Lower lobe of right lung (tissue), 2 donors: ENCODE measurements at regions not wholly inside any gene's neighbourhood (a gene's known extent, or its start where the extent isn't known, plus 50 kb on each side); places are given as distances from the start of the nearest gene placed in this dataset.

Source experiments
- ATAC-seq, 2 donors: fragments of 200-7000 bp; cut with Tn5 transposase; one replicate each; pipeline ENCODE4 v1.9.1; 2020 to 2022; ENCODE audit warnings: mild to moderate bottlenecking in 2 of 2, moderate library complexity in 2 of 2
- DNase-seq: peaks from one replicate; pipeline ENCODE4 v3.0.0-alpha.2; 2020
- H3K27ac ChIP-seq: fragments of 200-600 bp; one replicate; pipeline ENCODE4 v1.8.0; 2022
- H3K27me3 ChIP-seq: fragments of 200-600 bp; one replicate; pipeline ENCODE4 v1.8.0; 2022; ENCODE audit warnings: low read depth
- H3K36me3 ChIP-seq: fragments of 200-600 bp; one replicate; pipeline ENCODE4 v1.8.0; 2022; ENCODE audit warnings: mild to moderate bottlenecking
- H3K4me1 ChIP-seq: fragments of 200-600 bp; one replicate; pipeline ENCODE4 v1.8.0; 2022
- H3K4me3 ChIP-seq: fragments of 200-600 bp; one replicate; pipeline ENCODE4 v1.8.0; 2022; ENCODE audit warnings: mild to moderate bottlenecking
- H3K9me3 ChIP-seq: fragments of 200-600 bp; one replicate; pipeline ENCODE4 v1.8.0; 2022
- intact Hi-C: fragments of 100-400 bp; cut with DNase I; formaldehyde crosslinking; loops from one replicate; pipeline ENCODE4 v1.11.0; 2022
- TF ChIP-seq, protein P1 (sequence below): fragments of 200-600 bp; IDR thresholded peaks from one replicate; pipeline ENCODE4 v1.8.0; 2022; ENCODE audit warnings: antibody characterized with exemption, mild to moderate bottlenecking
- donor health status: DM: no; HTN: yes; CAD: no; lungs with severe emphysema.

DNA sequence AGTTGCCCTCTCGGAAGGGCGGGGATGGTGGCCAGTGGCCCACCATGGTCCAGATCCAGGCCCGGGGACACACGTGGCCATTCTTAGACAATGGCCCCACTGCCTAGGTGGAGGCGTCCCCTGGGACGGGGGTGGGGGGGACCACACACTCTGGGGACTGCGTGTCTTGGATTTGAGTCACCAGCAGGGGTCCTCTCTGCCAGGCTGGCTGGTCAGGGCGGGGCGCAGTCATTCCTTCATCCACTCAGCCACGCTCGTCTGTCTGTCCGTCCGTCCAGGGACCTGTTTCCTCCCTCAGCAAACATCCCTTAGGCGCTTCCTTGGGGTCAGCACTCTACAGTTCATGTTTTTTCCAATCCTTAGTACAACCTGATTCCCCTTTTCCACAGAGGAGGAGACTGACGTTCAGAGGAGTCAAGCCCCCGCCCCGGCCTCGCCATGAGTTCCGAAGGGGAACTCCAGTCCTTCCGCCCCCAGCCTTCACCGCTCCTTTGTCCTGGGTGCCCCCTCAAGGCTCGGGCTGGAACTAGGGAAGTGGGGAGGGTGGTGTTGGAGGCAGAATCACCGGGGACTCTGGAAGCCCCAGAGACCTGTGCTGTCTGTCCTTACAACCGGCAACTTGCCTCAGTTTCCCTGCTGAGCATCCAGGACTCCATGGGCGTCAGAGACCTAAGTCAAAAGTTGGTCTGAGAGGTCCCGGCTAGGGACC, 276.6 kb upstream of the MVB12B start:
- no peaks in the 10 kb centered on the region for H3K4me1 ChIP-seq
- intact Hi-C loops, result no loop called here

DNA sequence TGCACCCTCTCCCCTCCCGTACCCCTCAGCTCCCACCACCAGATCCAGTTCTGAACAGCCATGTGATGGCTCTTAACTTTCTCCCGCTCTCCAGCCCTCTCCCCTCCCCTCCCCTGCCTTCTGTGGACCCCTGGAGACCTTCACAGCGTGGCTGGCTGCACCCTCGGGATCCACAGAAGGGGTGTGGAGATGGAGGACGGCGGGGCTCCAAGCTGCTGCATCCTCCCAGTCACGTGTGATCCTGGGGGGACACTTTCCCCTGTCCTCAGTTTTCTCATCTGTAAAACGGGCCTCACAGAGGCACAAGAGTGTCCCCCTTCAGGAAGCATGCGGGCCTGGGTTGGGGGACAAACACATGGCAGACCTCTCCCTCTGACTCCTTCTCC, 276.0 kb upstream of the MVB12B start:
- peaks cover 27% of the 10 kb centered on the region for H3K27me3 ChIP-seq
- intact Hi-C loops, result no loop called here
- ATAC-seq (no peak), DNase-seq (no peak)
- TF ChIP-seq, protein P1, sequence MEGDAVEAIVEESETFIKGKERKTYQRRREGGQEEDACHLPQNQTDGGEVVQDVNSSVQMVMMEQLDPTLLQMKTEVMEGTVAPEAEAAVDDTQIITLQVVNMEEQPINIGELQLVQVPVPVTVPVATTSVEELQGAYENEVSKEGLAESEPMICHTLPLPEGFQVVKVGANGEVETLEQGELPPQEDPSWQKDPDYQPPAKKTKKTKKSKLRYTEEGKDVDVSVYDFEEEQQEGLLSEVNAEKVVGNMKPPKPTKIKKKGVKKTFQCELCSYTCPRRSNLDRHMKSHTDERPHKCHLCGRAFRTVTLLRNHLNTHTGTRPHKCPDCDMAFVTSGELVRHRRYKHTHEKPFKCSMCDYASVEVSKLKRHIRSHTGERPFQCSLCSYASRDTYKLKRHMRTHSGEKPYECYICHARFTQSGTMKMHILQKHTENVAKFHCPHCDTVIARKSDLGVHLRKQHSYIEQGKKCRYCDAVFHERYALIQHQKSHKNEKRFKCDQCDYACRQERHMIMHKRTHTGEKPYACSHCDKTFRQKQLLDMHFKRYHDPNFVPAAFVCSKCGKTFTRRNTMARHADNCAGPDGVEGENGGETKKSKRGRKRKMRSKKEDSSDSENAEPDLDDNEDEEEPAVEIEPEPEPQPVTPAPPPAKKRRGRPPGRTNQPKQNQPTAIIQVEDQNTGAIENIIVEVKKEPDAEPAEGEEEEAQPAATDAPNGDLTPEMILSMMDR, result no peak
- H3K36me3 ChIP-seq, result no peaks in the 10 kb centered on the region
- no peaks in the 10 kb centered on the region for H3K4me1 ChIP-seq
- no peak overlapping the region for H3K4me3 ChIP-seq
- no peak overlapping the region for H3K27ac ChIP-seq
- peaks cover 8% of the 10 kb centered on the region for H3K9me3 ChIP-seq

More for the DNA sequence above, 276.6 kb upstream of the MVB12B start:
- H3K27ac ChIP-seq, result no peak overlapping the region
- peaks cover 14% of the 10 kb centered on the region for H3K9me3 ChIP-seq
- H3K4me3 ChIP-seq, result no peak overlapping the region
- DNase-seq, result no peak
- ATAC-seq, result no peak
- TF ChIP-seq, protein P1, result no peak
- peaks cover 27% of the 10 kb centered on the region for H3K27me3 ChIP-seq
- no peaks in the 10 kb centered on the region for H3K36me3 ChIP-seq

DNA sequence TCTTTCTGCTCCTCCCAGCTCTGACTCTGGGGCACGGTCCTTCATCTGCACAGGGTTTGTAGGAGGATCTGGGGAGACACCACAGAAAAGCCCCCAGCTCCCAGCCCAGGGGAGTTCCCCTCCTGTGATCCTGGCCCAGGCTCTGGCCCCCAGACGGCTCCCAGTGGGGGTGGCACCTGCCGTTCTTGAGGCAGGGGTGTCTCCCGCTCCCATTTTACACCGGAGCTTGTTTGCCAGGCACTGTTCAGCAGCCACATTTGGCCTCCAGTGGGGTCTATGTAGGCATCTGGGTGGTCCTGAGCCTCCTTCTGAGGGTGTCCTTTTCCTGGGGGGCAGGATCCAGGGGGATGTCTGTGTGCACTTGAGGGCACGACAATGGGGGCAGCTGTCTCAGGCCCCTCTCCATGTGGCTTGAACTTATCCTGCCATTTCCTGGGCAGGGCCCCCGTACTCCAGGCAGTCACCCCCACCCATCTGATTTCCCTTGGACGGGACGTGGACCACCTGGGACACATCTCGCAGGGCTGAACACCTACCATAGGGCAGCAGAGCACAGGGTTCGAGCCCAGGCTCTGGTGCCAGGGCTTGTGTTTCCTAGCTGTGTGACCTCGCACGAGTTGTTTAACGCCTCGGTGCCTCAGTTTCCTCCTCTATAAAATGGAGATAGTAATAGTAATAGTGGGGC, 275.0 kb upstream of the MVB12B start:
- no peak for ATAC-seq
- TF ChIP-seq, protein P1, result no peak
- intact Hi-C loops, result no loop called here

DNA sequence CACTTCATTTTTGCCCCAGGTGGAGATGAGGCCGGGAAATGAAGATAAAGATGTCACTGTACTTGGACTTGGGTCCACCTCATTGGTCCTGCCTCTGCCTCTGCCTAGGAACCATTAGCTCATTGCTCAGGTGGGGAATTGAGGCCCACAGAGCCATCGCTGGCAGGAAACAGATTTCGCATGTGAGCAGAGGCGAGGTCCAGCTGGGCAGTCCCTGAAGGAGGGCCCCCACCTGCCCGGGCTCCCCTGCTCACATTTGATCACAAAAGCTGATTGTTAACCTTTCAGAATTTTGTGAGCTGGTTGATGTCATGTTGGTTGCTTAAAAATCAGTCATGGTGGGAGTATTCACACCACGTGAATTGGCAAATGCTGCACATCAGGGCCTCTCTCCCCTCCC, 273.8 kb upstream of the MVB12B start:
- intact Hi-C loops, result no loop called here
- Histone ChIP-seq H3K27ac (no peak overlapping the region), H3K4me3 (no peak overlapping the region), H3K27me3 (peaks cover 27% of the 10 kb centered on the region), H3K4me1 (no peaks in the 10 kb centered on the region), H3K9me3 (no peaks in the 10 kb centered on the region), H3K36me3 (no peaks in the 10 kb centered on the region)
- TF ChIP-seq, protein P1, result no peak
- peak; percentile 13 for DNase-seq
- ATAC-seq, result no peak

More for the DNA sequence above, 275.0 kb upstream of the MVB12B start:
- no peak overlapping the region for H3K27ac ChIP-seq
- H3K36me3 ChIP-seq, result no peaks in the 10 kb centered on the region
- no peaks in the 10 kb centered on the region for H3K4me1 ChIP-seq
- DNase-seq, result peak; percentile 14
- no peak overlapping the region for H3K4me3 ChIP-seq
- peaks cover 27% of the 10 kb centered on the region for H3K27me3 ChIP-seq
- no peaks in the 10 kb centered on the region for H3K9me3 ChIP-seq

DNA sequence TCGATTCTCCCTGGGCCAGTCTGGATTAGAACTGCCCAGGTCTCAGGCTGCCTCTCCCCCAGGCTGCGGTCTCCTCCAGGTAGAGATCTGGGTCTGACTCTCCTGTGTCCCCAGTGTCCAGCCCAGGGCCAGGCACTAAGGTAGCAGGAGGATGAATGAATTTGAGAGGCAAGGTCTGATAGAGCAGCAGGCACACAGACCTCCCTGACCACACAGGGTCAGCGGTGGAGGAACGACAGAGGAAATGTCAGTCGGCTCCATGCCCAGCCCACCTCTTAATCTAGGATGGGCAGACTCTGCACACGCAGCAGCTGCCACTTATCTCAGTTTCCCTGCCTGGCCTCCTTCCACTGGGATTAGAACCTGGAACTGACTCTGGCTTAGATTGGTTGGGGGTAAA, 272.7 kb upstream of the MVB12B start:
- ATAC-seq, result no peak
- Histone ChIP-seq H3K36me3 (no peaks in the 10 kb centered on the region), H3K4me1 (no peaks in the 10 kb centered on the region), H3K27me3 (peaks cover 27% of the 10 kb centered on the region), H3K9me3 (no peaks in the 10 kb centered on the region), H3K4me3 (no peak overlapping the region), H3K27ac (no peak overlapping the region)
- intact Hi-C loops, result no loop called here
- peak; percentile 17 for DNase-seq
- TF ChIP-seq, protein P1, result no peak
